ENCODE measurements at regions not wholly inside any gene's neighbourhood (a gene's known extent, or its start where the extent isn't known, plus 50 kb on each side); places are given as distances from the start of the nearest gene placed in this dataset.

- dilution Hi-C loops (cut with MboI; ENCODE audit: extremely low pct_ligation_motif_present, low sequenced_read_pairs) = no loop called here
- Histone ChIP-seq H3K27ac (ENCODE audit: control insufficient read depth, insufficient read depth, low read length) (no peak overlapping the region), H3K9me1 (ENCODE audit: control insufficient read depth, extremely low read depth, insufficient read depth, low read length) (no peaks in the 10 kb centered on the region), H3K9ac (ENCODE audit: control insufficient read depth, extremely low read depth, insufficient read depth, low read length) (no peak overlapping the region), H3K4me1 (ENCODE audit: control insufficient read depth, extremely low read depth, insufficient read depth, low read length) (no peaks in the 10 kb centered on the region), H3K27me3 (ENCODE audit: control insufficient read depth, extremely low read depth, insufficient read depth, low read length) (no peaks in the 10 kb centered on the region), H4K20me1 (ENCODE audit: control insufficient read depth, extremely low read depth, insufficient read depth, low read length) (no peaks in the 10 kb centered on the region), H3K79me2 (ENCODE audit: control insufficient read depth, insufficient read depth, low read length) (no peaks in the 10 kb centered on the region), H2AFZ (ENCODE audit: control insufficient read depth, low read length) (no peak overlapping the region), H3K36me3 (ENCODE audit: control insufficient read depth in 2 of 2, extremely low read depth in 1 of 2, insufficient read depth in 2 of 2, low read length in 2 of 2) (no peaks in the 10 kb centered on the region), H3K9me3 (ENCODE audit: control insufficient read depth, low read depth, low read length) (no peaks in the 10 kb centered on the region), H3K4me2 (ENCODE audit: control insufficient read depth, extremely low read depth, insufficient read depth, low read depth, low read length) (no peak overlapping the region), H3K4me3 (ENCODE audit: control insufficient read depth in 2 of 3, extremely low read depth in 1 of 3, insufficient read depth in 2 of 3, low read depth in 1 of 3, low read length in 3 of 3) (no peak overlapping the region)
- no peak for TF ChIP-seq CTCF (optimal IDR thresholded peaks at IDR 0.05 in 1 of 3, IDR thresholded peaks at IDR 0.05 in 1 of 3, conservative IDR thresholded peaks at IDR 0.05 in 1 of 3; ENCODE audit: extremely low read depth in 1 of 3, insufficient read depth in 2 of 3, low read length in 3 of 3)
- no peak for TF ChIP-seq EZH2 (IDR thresholded peaks at IDR 0.05; ENCODE audit: low read length)
- no peak for DNase-seq (ENCODE audit: low read depth, low spot score)
- no peak for FAIRE-seq
Observed at GRCh38 chr7:81361769-81362312, 408.0 kb downstream of the HGF start.

DNA sequence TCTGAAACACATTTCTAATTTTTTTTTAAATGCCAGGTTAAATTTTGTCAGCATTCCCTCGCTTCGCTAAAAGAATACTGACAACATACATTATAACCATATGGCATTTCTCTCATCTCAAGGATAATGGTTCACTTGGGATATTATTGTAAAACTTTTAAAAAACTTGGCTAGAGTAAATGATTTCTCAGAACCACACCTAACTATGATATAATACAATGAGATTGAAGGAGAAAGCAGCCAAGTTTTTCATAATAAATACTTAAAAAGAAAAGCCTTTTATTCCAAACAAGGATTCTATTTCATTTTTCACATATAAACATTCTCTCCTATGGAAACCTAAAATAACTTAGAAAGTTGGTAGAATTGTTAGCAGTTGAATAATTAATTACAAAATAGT, 413.9 kb downstream of the HGF start:
- Histone ChIP-seq H3K27ac (ENCODE audit: control insufficient read depth, insufficient read depth, low read length) (no peak overlapping the region), H3K4me1 (ENCODE audit: control insufficient read depth, extremely low read depth, insufficient read depth, low read length) (no peaks in the 10 kb centered on the region), H4K20me1 (ENCODE audit: control insufficient read depth, extremely low read depth, insufficient read depth, low read length) (no peaks in the 10 kb centered on the region), H3K4me3 (ENCODE audit: control insufficient read depth in 2 of 3, extremely low read depth in 1 of 3, insufficient read depth in 2 of 3, low read depth in 1 of 3, low read length in 3 of 3) (no peak overlapping the region), H3K9me1 (ENCODE audit: control insufficient read depth, extremely low read depth, insufficient read depth, low read length) (no peaks in the 10 kb centered on the region), H3K27me3 (ENCODE audit: control insufficient read depth, extremely low read depth, insufficient read depth, low read length) (no peaks in the 10 kb centered on the region), H3K36me3 (ENCODE audit: control insufficient read depth in 2 of 2, extremely low read depth in 1 of 2, insufficient read depth in 2 of 2, low read length in 2 of 2) (no peaks in the 10 kb centered on the region), H3K4me2 (ENCODE audit: control insufficient read depth, extremely low read depth, insufficient read depth, low read depth, low read length) (no peak overlapping the region), H2AFZ (ENCODE audit: control insufficient read depth, low read length) (no peak overlapping the region), H3K79me2 (ENCODE audit: control insufficient read depth, insufficient read depth, low read length) (no peaks in the 10 kb centered on the region), H3K9me3 (ENCODE audit: control insufficient read depth, low read depth, low read length) (no peaks in the 10 kb centered on the region), H3K9ac (ENCODE audit: control insufficient read depth, extremely low read depth, insufficient read depth, low read length) (no peak overlapping the region)
- TF ChIP-seq CTCF (optimal IDR thresholded peaks at IDR 0.05 in 1 of 3, IDR thresholded peaks at IDR 0.05 in 1 of 3, conservative IDR thresholded peaks at IDR 0.05 in 1 of 3; ENCODE audit: extremely low read depth in 1 of 3, insufficient read depth in 2 of 3, low read length in 3 of 3) (no peak), EZH2 (IDR thresholded peaks at IDR 0.05; ENCODE audit: low read length) (no peak)
- DNase-seq (ENCODE audit: low read depth, low spot score) (no peak), FAIRE-seq (no peak)
- dilution Hi-C loops (cut with MboI; ENCODE audit: extremely low pct_ligation_motif_present, low sequenced_read_pairs) = no loop called here
